GOT3 (cell line): ENCODE measurements at regions not wholly inside any gene's neighbourhood (a gene's known extent, or its start where the extent isn't known, plus 50 kb on each side); places are given as distances from the start of the nearest gene placed in this dataset.

ENCODE experiments used
- DNase-seq: peaks from one replicate; lab custom pipeline; 2025; ENCODE audit warnings: mixed read lengths; lab: John Stamatoyannopoulos, UW

- no peak for DNase-seq
Measured at GRCh38 chr11:110028921-110029320, 64.3 kb upstream of the ZC3H12C start.

- no peak for DNase-seq
Measured at GRCh38 chr11:110029714-110030113, 63.5 kb upstream of the ZC3H12C start.

- no peak for DNase-seq
Measured at GRCh38 chr11:110031171-110031570, 62.0 kb upstream of the ZC3H12C start.

GRCh38 chr11:110032259-110032658 is 60.9 kb upstream of the ZC3H12C start:
- no peak for DNase-seq

GRCh38 chr11:110032957-110033570 is 60.1 kb upstream of the ZC3H12C start:
- DNase-seq = no peak

- DNase-seq = no peak
Measured at GRCh38 chr11:110034806-110035205, 58.4 kb upstream of the ZC3H12C start.

GRCh38 chr11:110035357-110035756 is 57.8 kb upstream of the ZC3H12C start:
- DNase-seq = no peak

- no peak for DNase-seq
Measured at GRCh38 chr11:110038201-110038600, 55.0 kb upstream of the ZC3H12C start.
